GM12865 (cell line): ENCODE measurements at regions not wholly inside any gene's neighbourhood (a gene's known extent, or its start where the extent isn't known, plus 50 kb on each side); places are given as distances from the start of the nearest gene placed in this dataset.

ENCODE experiments used
- DNase-seq: peaks from one replicate; pipeline ENCODE4 v3.0.0; 2010; ENCODE audit warnings: low read depth
- H3K4me3 ChIP-seq: 2 replicates; pipeline ENCODE4 v1.5.1; 2011; ENCODE audit warnings: mild to moderate bottlenecking, low read depth, low read length, control low read depth
- TF ChIP-seq, protein P1 (sequence below): IDR thresholded peaks from 2 replicates; pipeline ENCODE4 v1.5.1; 2011; ENCODE audit warnings: low read length, control low read depth, low read depth, inconsistent platforms; ENCODE audit not compliant: insufficient read depth; ENCODE audit errors: missing control alignments

DNA sequence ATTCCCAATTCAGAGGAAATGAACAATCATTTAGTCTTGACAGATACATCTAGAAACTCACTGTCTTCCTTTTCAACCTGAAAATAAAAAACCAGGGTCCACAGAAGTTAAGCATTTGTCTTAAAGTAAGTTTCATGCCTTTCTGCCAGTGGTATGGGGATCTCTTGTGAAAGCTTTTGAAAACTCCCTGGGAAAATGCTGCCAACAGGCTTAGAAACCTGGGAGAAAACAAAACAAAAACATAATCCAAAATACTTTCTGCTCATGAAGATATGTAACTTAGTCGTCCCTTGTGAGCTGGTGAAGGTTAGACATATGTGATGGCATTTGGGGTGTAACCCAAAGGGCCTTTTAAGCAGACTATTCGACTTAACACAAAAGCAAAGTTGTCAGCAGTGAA lies 66.4 kb upstream of the ZNF438 start:
- H3K4me3 ChIP-seq, result no peak overlapping the region
- TF ChIP-seq, protein P1, sequence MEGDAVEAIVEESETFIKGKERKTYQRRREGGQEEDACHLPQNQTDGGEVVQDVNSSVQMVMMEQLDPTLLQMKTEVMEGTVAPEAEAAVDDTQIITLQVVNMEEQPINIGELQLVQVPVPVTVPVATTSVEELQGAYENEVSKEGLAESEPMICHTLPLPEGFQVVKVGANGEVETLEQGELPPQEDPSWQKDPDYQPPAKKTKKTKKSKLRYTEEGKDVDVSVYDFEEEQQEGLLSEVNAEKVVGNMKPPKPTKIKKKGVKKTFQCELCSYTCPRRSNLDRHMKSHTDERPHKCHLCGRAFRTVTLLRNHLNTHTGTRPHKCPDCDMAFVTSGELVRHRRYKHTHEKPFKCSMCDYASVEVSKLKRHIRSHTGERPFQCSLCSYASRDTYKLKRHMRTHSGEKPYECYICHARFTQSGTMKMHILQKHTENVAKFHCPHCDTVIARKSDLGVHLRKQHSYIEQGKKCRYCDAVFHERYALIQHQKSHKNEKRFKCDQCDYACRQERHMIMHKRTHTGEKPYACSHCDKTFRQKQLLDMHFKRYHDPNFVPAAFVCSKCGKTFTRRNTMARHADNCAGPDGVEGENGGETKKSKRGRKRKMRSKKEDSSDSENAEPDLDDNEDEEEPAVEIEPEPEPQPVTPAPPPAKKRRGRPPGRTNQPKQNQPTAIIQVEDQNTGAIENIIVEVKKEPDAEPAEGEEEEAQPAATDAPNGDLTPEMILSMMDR, result no peak
- no peak for DNase-seq

DNA sequence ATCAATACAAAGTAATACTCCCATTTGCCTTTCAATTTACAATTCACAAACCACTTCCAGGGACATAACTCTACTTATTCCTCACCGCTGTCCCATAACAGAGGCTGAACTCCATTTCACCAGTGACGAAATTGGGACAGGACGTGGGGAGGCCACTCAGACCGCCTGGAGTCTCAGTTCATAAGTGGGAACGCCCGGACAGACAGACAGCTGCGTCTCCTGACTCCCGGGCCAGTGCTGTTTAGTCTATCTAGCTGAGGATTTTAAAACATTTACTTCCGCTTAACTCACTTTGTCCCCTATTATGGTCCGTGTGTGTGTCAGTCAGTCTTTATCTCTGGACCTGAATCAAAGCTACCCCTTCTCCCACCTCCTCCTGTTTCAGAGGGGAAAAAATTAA lies 67.4 kb upstream of the ZNF438 start:
- no peak overlapping the region for H3K4me3 ChIP-seq
- TF ChIP-seq, protein P1, result no peak
- DNase-seq, result no peak

DNA sequence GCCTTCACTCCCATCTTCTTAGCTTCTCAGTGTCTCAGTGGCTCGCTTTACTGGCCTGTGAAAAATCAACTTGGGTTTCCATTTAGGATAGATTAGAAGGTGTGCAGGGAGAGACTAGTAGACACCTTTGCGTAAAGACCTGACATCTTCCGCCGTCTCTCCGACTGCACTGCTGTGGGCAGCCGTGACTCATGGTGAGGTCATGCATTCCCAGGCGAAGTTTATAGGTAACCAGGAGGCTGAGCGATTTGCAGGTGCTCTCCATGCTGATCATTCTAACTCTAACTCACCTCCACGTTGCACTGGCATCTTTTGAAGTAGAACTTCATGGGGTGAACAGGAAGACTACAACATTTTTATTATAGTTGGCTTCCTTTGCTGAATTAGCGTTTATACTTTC lies 68.0 kb upstream of the ZNF438 start:
- TF ChIP-seq, protein P1, result no peak
- no peak for DNase-seq
- H3K4me3 ChIP-seq, result no peak overlapping the region

DNA sequence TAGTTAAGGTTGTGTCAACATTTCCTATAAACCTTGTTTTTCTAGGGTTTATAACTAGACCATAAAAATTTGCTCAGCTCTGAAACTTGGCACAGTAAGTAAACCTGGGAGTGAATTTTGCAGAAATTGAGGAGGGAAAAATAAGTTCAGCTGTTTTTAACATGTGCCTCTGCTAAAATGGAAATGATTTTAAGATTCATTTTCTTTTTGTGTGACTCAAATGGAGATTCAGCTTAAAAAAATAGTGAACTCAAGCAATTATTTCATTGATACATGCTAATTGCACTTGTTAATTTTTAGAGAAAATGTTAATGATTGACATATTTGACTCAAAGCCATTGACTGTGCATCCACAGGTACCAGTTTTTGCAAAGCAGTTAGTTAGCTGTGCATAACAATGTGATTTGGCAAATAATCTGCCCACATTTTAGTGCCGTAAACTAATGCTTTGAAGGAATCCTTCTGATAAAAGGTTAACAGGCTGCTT lies 68.5 kb upstream of the ZNF438 start:
- H3K4me3 ChIP-seq, result no peak overlapping the region
- no peak for DNase-seq
- TF ChIP-seq, protein P1, result no peak

DNA sequence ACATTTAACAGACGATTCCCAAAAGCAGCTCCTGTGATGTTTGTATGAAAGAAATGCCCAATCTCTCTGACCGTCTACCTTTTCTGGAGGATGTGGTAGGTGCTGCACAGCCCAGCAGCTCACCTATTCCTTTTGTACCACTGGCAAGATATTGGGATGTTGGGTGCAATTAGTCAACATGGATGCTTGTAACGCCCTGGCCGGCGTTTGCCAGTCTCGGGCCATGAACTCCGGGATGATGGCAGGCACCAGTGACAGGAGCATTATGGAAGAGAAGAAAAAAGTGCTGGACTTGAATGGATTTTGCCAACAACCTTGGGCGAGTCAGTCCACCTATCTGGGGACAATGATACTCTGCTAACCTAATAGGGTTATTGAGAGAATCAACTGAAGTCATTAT lies 69.0 kb upstream of the ZNF438 start:
- H3K4me3 ChIP-seq, result no peak overlapping the region
- no peak for DNase-seq
- TF ChIP-seq, protein P1, result no peak

DNA sequence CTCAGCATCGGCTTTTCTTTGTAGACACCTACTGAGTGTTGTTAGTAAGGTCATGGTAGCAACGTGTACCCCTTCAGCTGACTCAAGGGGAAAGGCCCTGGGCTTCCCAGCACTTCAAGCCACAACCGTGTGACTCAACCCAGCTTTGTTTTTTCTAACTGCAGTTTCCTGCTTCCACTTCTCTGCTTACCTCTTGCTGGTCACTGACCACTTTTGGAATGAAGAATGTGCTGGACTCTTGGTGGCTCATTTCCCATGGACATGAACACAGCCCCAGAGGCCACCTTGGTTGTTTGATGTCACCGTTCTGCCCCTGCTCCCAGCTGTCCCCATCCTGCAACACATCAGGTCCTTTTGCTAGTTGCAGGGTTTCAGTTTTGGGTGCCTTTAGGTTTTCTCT lies 69.5 kb upstream of the ZNF438 start:
- DNase-seq, result peak; percentile 77
- TF ChIP-seq, protein P1, result no peak
- H3K4me3 ChIP-seq, result no peak overlapping the region

DNA sequence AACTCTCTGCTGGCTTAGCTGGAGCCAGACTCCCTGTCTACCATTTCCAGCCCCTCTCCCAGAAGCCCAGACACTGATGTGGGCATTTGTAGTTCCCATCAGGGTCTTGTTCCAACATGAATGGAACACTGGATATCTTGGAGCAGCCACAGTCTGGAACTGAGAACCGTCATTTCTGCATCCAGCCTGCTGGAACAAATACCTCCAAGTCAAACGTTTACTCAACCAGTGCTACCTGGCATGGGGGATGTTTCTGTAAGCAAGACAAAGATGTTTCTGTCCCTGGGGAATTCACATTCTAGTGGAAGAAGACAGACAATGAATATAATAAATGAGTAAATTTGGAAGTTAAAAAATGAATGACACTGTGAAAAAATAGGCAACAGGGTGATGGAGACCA lies 70.8 kb upstream of the ZNF438 start:
- TF ChIP-seq, protein P1, result no peak
- peak; percentile 18 for DNase-seq
- no peak overlapping the region for H3K4me3 ChIP-seq
